GM10266 (cell line): ENCODE measurements at regions not wholly inside any gene's neighbourhood (a gene's known extent, or its start where the extent isn't known, plus 50 kb on each side); places are given as distances from the start of the nearest gene placed in this dataset.

Experiments used
- DNase-seq: peaks from one replicate; pipeline ENCODE4 v3.0.0; 2012; ENCODE audit errors: extremely low spot score
- CTCF ChIP-seq: IDR thresholded peaks from 2 replicates; pipeline ENCODE4 v1.5.1; 2012; ENCODE audit warnings: mild to moderate bottlenecking, low read depth; ENCODE audit not compliant: control insufficient read depth, insufficient read depth; ENCODE audit errors: missing control alignments

GRCh38 chr2:195606179-195606578 is 50.8 kb upstream of the SLC39A10 start:
- TF ChIP-seq CTCF, result no peak
- DNase-seq, result no peak

GRCh38 chr2:195604706-195605105 is 52.3 kb upstream of the SLC39A10 start:
- no peak for TF ChIP-seq CTCF
- no peak for DNase-seq

- no peak for TF ChIP-seq CTCF
- DNase-seq, result no peak
These were observed 53.0 kb upstream of the SLC39A10 start for GRCh38 chr2:195603998-195604397.

GRCh38 chr2:195603408-195603807 is 53.6 kb upstream of the SLC39A10 start:
- TF ChIP-seq CTCF, result no peak
- no peak for DNase-seq

GRCh38 chr2:195602687-195603086 is 54.3 kb upstream of the SLC39A10 start:
- DNase-seq, result no peak
- no peak for TF ChIP-seq CTCF

GRCh38 chr2:195601361-195601760 is 55.7 kb upstream of the SLC39A10 start:
- TF ChIP-seq CTCF, result no peak
- no peak for DNase-seq

- no peak for DNase-seq
- TF ChIP-seq CTCF, result no peak
These were observed 56.2 kb upstream of the SLC39A10 start for GRCh38 chr2:195600778-195601177.

GRCh38 chr2:195596840-195597239 is 60.2 kb upstream of the SLC39A10 start:
- no peak for TF ChIP-seq CTCF
- DNase-seq, result no peak
